ENCODE measurements at regions not wholly inside any gene's neighbourhood (a gene's known extent, or its start where the extent isn't known, plus 50 kb on each side); places are given as distances from the start of the nearest gene placed in this dataset.

DNA sequence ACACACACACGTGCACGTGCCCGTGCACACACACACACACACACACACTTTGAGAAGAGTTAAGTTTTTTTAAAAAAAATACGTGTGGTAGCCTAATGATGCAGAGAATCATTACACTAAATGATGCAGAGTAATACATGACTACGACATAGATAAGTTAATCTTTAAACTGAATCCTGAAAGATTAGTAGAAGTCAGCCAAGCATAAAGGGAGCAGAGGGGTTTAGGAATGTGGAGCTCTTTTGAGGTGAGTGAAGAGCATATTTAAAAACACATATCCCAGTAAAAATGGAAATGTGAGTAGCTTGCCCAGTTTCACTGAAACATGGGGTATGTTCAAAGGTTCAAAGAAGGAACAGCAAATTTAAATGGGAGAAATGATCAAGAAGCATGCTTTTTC lies 61.3 kb upstream of the TYRP1 start:
- TF ChIP-seq POLR2A (IDR thresholded peaks at IDR 0.05; ENCODE audit: low read length) (no peak), GATA1 (IDR thresholded peaks at IDR 0.05; ENCODE audit: low read depth, low read length) (no peak)
